Trophoblast cell (in vitro differentiated cells and primary cell): ENCODE measurements at regions not wholly inside any gene's neighbourhood (a gene's known extent, or its start where the extent isn't known, plus 50 kb on each side); places are given as distances from the start of the nearest gene placed in this dataset.
"Not testable (repeated sequence)": the region's sequence is repeated elsewhere in the genome, so short reads cannot be mapped to it uniquely, and the experiment has no call there.

Experiments
- DNase-seq, 2 donors: peaks; one replicate each; pipeline ENCODE4 v3.0.0-alpha.2; 2016
- H2AFZ ChIP-seq: 2 replicates; pipeline ENCODE4 v1.6.1; 2013; ENCODE audit warnings: low read length, moderate library complexity, mild to moderate bottlenecking; ENCODE audit not compliant: insufficient read depth, poor library complexity
- H2AK5ac ChIP-seq: 2 replicates; pipeline ENCODE4 v1.6.1; 2013; ENCODE audit warnings: mild to moderate bottlenecking, low read length
- H2BK120ac ChIP-seq: 2 replicates; pipeline ENCODE4 v1.6.1; 2013; ENCODE audit warnings: low read length, mild to moderate bottlenecking, moderate library complexity; ENCODE audit not compliant: insufficient read depth, poor library complexity
- H2BK12ac ChIP-seq: 2 replicates; pipeline ENCODE4 v1.6.1; 2013; ENCODE audit warnings: mild to moderate bottlenecking, low read length, moderate library complexity
- H2BK5ac ChIP-seq: 2 replicates; pipeline ENCODE4 v1.6.1; 2013; ENCODE audit warnings: low read length, low read depth, moderate library complexity, mild to moderate bottlenecking; ENCODE audit not compliant: poor library complexity
- H3K14ac ChIP-seq: 2 replicates; pipeline ENCODE4 v1.6.1; 2013; ENCODE audit warnings: mild to moderate bottlenecking, low read length
- H3K18ac ChIP-seq: 2 replicates; pipeline ENCODE4 v1.6.1; 2013; ENCODE audit warnings: mild to moderate bottlenecking, low read length
- H3K23ac ChIP-seq: 2 replicates; pipeline ENCODE4 v1.6.1; 2013; ENCODE audit warnings: low read length
- H3K27ac ChIP-seq: 2 replicates; pipeline ENCODE4 v1.5.1; 2013; ENCODE audit warnings: low read depth, mild to moderate bottlenecking, inconsistent platforms, low read length, moderate library complexity
- H3K27me3 ChIP-seq: 2 replicates; pipeline ENCODE4 v1.6.1; 2013; ENCODE audit warnings: inconsistent platforms, mild to moderate bottlenecking, low read length, moderate library complexity; ENCODE audit not compliant: insufficient read depth
- H3K36me3 ChIP-seq, 2 experiments: 1 replicate in 1 of 2; 2 replicates in 1 of 2; pipeline ENCODE4 v1.6.1; 2013; ENCODE audit warnings: low read length in 2 of 2, mild to moderate bottlenecking in 2 of 2, moderate library complexity in 1 of 2; ENCODE audit not compliant: insufficient read depth in 2 of 2, control insufficient read depth in 1 of 2
- H3K4ac ChIP-seq: 2 replicates; pipeline ENCODE4 v1.6.1; 2013; ENCODE audit warnings: low read depth, mild to moderate bottlenecking, low read length, moderate library complexity
- H3K4me1 ChIP-seq, 2 experiments: 1 replicate in 1 of 2; 2 replicates in 1 of 2; pipeline ENCODE4 v1.6.1; 2013; ENCODE audit warnings: low read length in 2 of 2, mild to moderate bottlenecking in 2 of 2, moderate library complexity in 1 of 2; ENCODE audit not compliant: insufficient read depth in 2 of 2, control insufficient read depth in 1 of 2
- H3K4me2 ChIP-seq: 2 replicates; pipeline ENCODE4 v1.6.1; 2013; ENCODE audit warnings: inconsistent platforms, mild to moderate bottlenecking, low read length, moderate library complexity
- H3K4me3 ChIP-seq: 2 replicates; pipeline ENCODE4 v1.5.1; 2013; ENCODE audit warnings: mild to moderate bottlenecking, low read depth, low read length, inconsistent platforms
- H3K79me1 ChIP-seq: one replicate; pipeline ENCODE4 v1.6.1; 2013; ENCODE audit warnings: low read length
- H3K79me2 ChIP-seq: 2 replicates; pipeline ENCODE4 v1.6.1; 2013; ENCODE audit warnings: low read length, mild to moderate bottlenecking; ENCODE audit not compliant: control insufficient read depth, insufficient read depth, poor library complexity
- H3K9ac ChIP-seq: 2 replicates; pipeline ENCODE4 v1.6.1; 2013; ENCODE audit warnings: mild to moderate bottlenecking, low read length
- H3K9me3 ChIP-seq: 2 replicates; pipeline ENCODE4 v1.6.1; 2013; ENCODE audit warnings: low read depth, mild to moderate bottlenecking, control low read depth, inconsistent platforms, low read length; ENCODE audit not compliant: insufficient read depth
- H4K12ac ChIP-seq: 2 replicates; pipeline ENCODE4 v1.6.1; 2013; ENCODE audit warnings: low read depth, mild to moderate bottlenecking, low read length, moderate library complexity
- H4K8ac ChIP-seq: 2 replicates; pipeline ENCODE4 v1.6.1; 2013; ENCODE audit warnings: low read depth, mild to moderate bottlenecking, low read length, moderate library complexity
- H4K91ac ChIP-seq: one replicate; pipeline ENCODE4 v1.6.1; 2013; ENCODE audit warnings: low read depth, mild to moderate bottlenecking, low read length, moderate library complexity
- WGBS: extraction: QIAGEN DNeasy Blood & Tissue Kit; methylation state at CpG from one replicate; pipeline ENCODE4 v1.1.7; 2013; ENCODE audit warnings: missing lambda C conversion rate; ENCODE audit not compliant: insufficient read length, insufficient coverage; ENCODE audit errors: extremely low coverage; 5-methylcytosine and 5-hydroxymethylcytosine counted together

DNA sequence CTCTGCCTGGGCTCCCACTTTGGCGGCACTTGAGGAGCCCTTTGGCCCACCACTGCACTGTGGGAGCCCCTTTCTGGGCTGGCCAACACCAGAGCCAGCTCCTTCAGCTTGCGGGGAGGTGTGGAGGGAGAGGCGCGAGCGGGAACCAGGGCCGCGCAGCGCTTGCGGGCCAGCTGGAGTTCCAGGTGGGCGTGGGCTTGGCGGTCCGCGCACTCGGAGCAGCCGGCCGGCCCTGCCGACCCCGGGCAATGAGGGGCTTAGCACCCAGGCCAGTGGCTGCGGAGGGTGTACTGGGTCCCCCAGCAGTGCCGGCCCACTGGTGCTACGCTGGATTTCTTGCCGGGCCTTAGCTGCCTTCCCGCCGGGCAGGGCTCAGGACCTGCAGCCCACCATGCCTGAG lies 178.2 kb upstream of the MYO3A start:
- not testable (repeated sequence) for H3K9me3 ChIP-seq, H3K79me2 ChIP-seq, H3K27me3 ChIP-seq, H2BK12ac ChIP-seq, H4K12ac ChIP-seq, H3K36me3 ChIP-seq, H2BK120ac ChIP-seq, H3K27ac ChIP-seq, H4K91ac ChIP-seq, H3K23ac ChIP-seq, H2BK5ac ChIP-seq, H3K14ac ChIP-seq, H3K4me1 ChIP-seq, H3K4ac ChIP-seq, H2AK5ac ChIP-seq, H2AFZ ChIP-seq, H3K18ac ChIP-seq, H3K4me2 ChIP-seq, H4K8ac ChIP-seq, H3K4me3 ChIP-seq, H3K9ac ChIP-seq, DNase-seq, H3K79me1 ChIP-seq
- no CpG with 5 or more reads among the region's 24 CpGs for WGBS

DNA sequence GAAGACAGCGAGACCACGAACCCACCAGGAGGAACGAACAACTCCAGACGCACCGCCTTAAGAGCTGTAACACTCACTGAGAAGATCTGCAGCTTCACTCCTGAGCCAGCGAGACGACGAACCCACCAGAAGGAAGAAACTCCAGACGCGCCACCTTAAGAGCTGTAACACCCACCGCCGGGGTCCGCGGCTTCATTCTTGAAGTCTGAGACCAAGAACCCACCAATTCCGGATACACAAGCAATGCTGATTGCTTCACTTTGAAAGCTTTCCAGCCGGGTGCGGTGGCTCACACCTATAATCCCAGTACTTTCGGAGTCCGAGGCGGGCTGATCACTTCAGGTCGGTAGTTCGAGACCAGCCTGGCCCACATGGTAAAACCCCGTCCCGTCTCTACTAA lies 177.2 kb upstream of the MYO3A start:
- no peak for DNase-seq
- Histone ChIP-seq H3K4me1 (no peaks in the 10 kb centered on the region), H4K91ac (no peak overlapping the region), H3K4me3 (no peak overlapping the region), H2BK120ac (no peak overlapping the region), H3K27me3 (no peaks in the 10 kb centered on the region), H3K14ac (no peak overlapping the region), H3K36me3 (no peaks in the 10 kb centered on the region), H3K27ac (no peak overlapping the region), H2AK5ac (no peak overlapping the region), H3K18ac (no peak overlapping the region), H2BK5ac (no peak overlapping the region), H3K79me2 (no peaks in the 10 kb centered on the region), H4K12ac (no peak overlapping the region), H2AFZ (no peak overlapping the region), H3K9ac (no peak overlapping the region), H3K9me3 (no peaks in the 10 kb centered on the region), H4K8ac (no peak overlapping the region), H3K4me2 (no peak overlapping the region), H3K23ac (no peak overlapping the region), H3K4ac (no peak overlapping the region), H2BK12ac (no peak overlapping the region), H3K79me1 (no peaks in the 10 kb centered on the region)
- WGBS = no CpG with 5 or more reads among the region's 24 CpGs

DNA sequence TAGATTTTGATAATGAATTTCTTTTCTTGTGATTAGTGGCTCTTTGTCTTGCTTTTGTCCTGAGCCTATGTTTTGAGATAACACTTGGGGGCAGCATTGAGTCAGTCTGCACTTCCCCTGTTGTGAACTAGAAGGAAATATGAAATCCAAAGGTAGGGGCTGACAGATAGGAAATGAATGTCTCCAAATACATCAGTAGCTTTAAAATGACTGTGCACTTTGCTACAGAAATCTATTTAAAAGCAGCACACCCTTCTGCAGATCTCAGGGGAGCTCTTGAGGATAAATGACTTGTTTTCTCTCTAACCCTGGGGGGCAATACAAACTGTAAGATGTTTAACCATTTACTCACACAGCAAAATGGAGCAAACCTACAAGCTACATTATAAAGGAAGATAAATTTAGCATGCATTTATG lies 176.0 kb upstream of the MYO3A start:
- Histone ChIP-seq H3K14ac (no peak overlapping the region), H3K4me2 (no peak overlapping the region), H3K36me3 (no peaks in the 10 kb centered on the region), H4K12ac (no peak overlapping the region), H3K27ac (no peak overlapping the region), H3K27me3 (no peaks in the 10 kb centered on the region), H2BK5ac (no peak overlapping the region), H2AFZ (no peak overlapping the region), H4K91ac (no peak overlapping the region), H3K9me3 (no peaks in the 10 kb centered on the region), H3K18ac (no peak overlapping the region), H3K79me2 (no peaks in the 10 kb centered on the region), H2BK12ac (no peak overlapping the region), H3K79me1 (no peaks in the 10 kb centered on the region), H3K4me1 (no peaks in the 10 kb centered on the region), H3K4ac (no peak overlapping the region), H3K4me3 (no peak overlapping the region), H2BK120ac (no peak overlapping the region), H3K23ac (no peak overlapping the region), H2AK5ac (no peak overlapping the region), H3K9ac (no peak overlapping the region), H4K8ac (no peak overlapping the region)
- peak; percentile 41 to 88 for DNase-seq

DNA sequence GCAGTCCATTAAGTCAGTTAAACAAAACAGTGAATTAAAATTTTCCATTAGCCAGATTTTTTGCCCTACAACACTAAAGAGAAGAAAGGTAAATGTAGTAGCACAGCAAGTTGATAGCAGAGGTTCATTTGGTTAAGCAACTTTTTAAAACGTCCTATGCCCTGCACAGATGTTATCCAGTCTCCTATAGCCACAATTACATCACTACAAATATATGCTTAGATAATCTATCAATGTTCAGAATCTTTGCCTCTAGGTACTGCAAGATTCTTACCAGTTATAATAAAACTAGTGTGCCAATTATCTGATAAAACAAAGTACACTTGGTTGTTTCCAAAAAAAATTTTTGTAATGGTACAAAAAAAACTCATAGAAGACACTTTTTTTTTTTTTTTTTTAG lies 175.5 kb upstream of the MYO3A start:
- no peaks in the 10 kb centered on the region for H3K9me3 ChIP-seq
- H3K79me2 ChIP-seq = no peaks in the 10 kb centered on the region
- no peak overlapping the region for H4K8ac ChIP-seq
- peak; percentile 17 to 79 for DNase-seq
- no peak overlapping the region for H3K14ac ChIP-seq
- H3K36me3 ChIP-seq = no peaks in the 10 kb centered on the region
- no peaks in the 10 kb centered on the region for H3K27me3 ChIP-seq
- no peak overlapping the region for H4K12ac ChIP-seq
- H3K9ac ChIP-seq = no peak overlapping the region
- H2BK5ac ChIP-seq = no peak overlapping the region
- H2BK120ac ChIP-seq = no peak overlapping the region
- H3K27ac ChIP-seq = no peak overlapping the region
- no peak overlapping the region for H4K91ac ChIP-seq
- no peak overlapping the region for H3K18ac ChIP-seq
- no peak overlapping the region for H2BK12ac ChIP-seq
- no CpG with 5 or more reads among the region's 1 CpG for WGBS
- no peak overlapping the region for H2AK5ac ChIP-seq
- H3K23ac ChIP-seq = no peak overlapping the region
- no peaks in the 10 kb centered on the region for H3K79me1 ChIP-seq
- H3K4me2 ChIP-seq = no peak overlapping the region
- no peaks in the 10 kb centered on the region for H3K4me1 ChIP-seq
- H3K4me3 ChIP-seq = no peak overlapping the region
- no peak overlapping the region for H2AFZ ChIP-seq
- H3K4ac ChIP-seq = no peak overlapping the region
